ENCODE measurements at regions not wholly inside any gene's neighbourhood (a gene's known extent, or its start where the extent isn't known, plus 50 kb on each side); places are given as distances from the start of the nearest gene placed in this dataset.

GRCh38 chr10:113415246-113415645, 137.6 kb upstream of the HABP2 start:
- DNase-seq (ENCODE audit: low read depth, low spot score): no peak
- in situ Hi-C loops (cut with HindIII; ENCODE audit: low pct_unique_long_range_greater_than_20kb, low sequenced_read_pairs): no loop called here

GRCh38 chr10:113420057-113420732, 132.7 kb upstream of the HABP2 start:
- in situ Hi-C loops (cut with HindIII; ENCODE audit: low pct_unique_long_range_greater_than_20kb, low sequenced_read_pairs): no loop called here
- no peak for DNase-seq (ENCODE audit: low read depth, low spot score)

GRCh38 chr10:113420733-113421675, 131.8 kb upstream of the HABP2 start:
- in situ Hi-C loops (cut with HindIII; ENCODE audit: low pct_unique_long_range_greater_than_20kb, low sequenced_read_pairs): no loop called here
- DNase-seq (ENCODE audit: low read depth, low spot score): no peak

- DNase-seq (ENCODE audit: low read depth, low spot score): peak; percentile 34
- in situ Hi-C loops (cut with HindIII; ENCODE audit: low pct_unique_long_range_greater_than_20kb, low sequenced_read_pairs): no loop called here
Observed at GRCh38 chr10:113422371-113422770, 130.5 kb upstream of the HABP2 start.

- DNase-seq (ENCODE audit: low read depth, low spot score): no peak
Observed at GRCh38 chr10:113423981-113424721, 128.7 kb upstream of the HABP2 start.

DNA sequence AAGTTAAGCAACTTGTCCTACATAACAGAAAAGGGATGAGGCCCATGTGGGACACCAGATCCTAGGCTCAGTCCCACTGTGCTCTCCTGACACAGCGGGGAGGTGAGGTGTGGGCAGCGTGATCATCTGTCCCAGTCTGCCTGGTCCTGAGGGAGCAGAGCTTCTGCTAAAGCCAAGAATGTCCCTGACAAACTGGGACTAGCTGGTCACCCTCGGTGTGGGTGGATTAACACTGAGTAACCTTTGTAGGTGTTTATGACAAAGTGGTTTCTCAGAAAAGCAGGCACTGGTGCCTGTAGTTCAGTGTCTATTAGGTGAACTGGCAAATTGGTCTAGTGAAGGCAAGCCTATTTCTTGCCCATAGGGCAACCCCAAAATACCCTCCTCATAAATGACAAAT, 127.8 kb upstream of the HABP2 start:
- DNase-seq (ENCODE audit: low read depth, low spot score): no peak
- in situ Hi-C loops (cut with HindIII; ENCODE audit: low pct_unique_long_range_greater_than_20kb, low sequenced_read_pairs): no loop called here

More at GRCh38 chr10:113423981-113424721, 128.7 kb upstream of the HABP2 start:
- in situ Hi-C loops (cut with HindIII; ENCODE audit: low pct_unique_long_range_greater_than_20kb, low sequenced_read_pairs): no loop called here

DNA sequence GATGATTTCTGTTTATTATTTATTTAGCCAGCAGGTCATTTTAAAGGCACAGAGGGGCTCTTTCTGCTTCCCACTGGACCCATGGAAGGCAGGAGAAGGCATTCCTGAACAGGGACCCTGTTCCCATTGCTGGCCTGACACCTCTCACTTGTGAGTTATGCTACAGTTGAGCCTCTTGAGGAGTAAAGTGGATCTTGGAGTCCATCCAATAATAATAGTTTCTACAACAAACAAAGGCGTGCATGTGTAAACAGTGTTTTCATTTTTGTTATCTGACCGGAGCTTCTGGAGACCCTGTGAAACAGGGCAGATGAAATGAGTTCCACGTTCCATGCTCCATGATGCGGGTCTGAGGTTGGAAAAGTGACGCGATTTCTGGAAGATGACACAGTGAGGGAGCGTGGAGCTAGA, 127.3 kb upstream of the HABP2 start:
- in situ Hi-C loops (cut with HindIII; ENCODE audit: low pct_unique_long_range_greater_than_20kb, low sequenced_read_pairs): no loop called here
- DNase-seq (ENCODE audit: low read depth, low spot score): no peak

- in situ Hi-C loops (cut with HindIII; ENCODE audit: low pct_unique_long_range_greater_than_20kb, low sequenced_read_pairs): no loop called here
- no peak for DNase-seq (ENCODE audit: low read depth, low spot score)
Observed at GRCh38 chr10:113426181-113426877, 126.5 kb upstream of the HABP2 start.

- DNase-seq (ENCODE audit: low read depth, low spot score): no peak
- in situ Hi-C loops (cut with HindIII; ENCODE audit: low pct_unique_long_range_greater_than_20kb, low sequenced_read_pairs): no loop called here
Observed at GRCh38 chr10:113427236-113427735, 125.6 kb upstream of the HABP2 start.

GRCh38 chr10:113427811-113428558, 124.9 kb upstream of the HABP2 start:
- in situ Hi-C loops (cut with HindIII; ENCODE audit: low pct_unique_long_range_greater_than_20kb, low sequenced_read_pairs): no loop called here
- DNase-seq (ENCODE audit: low read depth, low spot score): no peak

- in situ Hi-C loops (cut with HindIII; ENCODE audit: low pct_unique_long_range_greater_than_20kb, low sequenced_read_pairs): no loop called here
Observed at GRCh38 chr10:113430634-113431397, 122.0 kb upstream of the HABP2 start.

DNA sequence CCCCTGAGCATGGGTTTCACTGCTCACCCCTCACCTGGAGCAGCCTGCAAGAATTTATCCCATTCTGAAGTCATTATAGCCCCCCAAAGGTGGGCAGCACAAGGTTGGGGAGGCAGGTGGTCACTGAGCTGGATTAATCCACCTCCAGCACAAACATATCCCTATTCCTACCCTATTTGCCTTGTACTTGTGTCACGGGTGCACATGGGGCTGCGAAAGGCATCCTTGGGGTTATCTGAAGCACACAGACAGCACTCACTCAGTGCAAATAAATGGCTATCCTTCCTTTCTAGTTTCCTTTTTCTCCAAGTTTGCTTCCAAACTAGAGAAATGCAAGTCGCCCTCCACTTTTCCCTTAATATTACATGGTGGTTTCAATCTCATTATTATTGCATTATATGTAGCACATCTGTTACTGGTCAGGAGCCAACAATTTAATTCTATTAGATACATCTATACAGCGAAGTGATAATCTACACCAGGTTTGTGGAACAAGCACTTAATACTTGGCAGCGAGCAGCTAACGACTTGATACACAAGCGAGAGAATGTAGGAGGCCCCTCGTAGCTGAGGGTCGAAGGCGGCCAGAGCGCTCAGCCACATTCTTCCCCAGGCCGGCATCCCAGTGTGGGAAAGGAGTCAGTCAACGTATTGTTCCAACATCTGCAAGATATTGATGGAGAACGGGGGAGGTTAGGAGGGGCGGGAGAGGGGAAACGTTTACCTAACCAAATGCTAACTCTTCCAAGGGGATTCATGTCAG, 121.3 kb upstream of the HABP2 start:
- in situ Hi-C loops (cut with HindIII; ENCODE audit: low pct_unique_long_range_greater_than_20kb, low sequenced_read_pairs): no loop called here
- no peak for DNase-seq (ENCODE audit: low read depth, low spot score)

More at GRCh38 chr10:113430634-113431397, 122.0 kb upstream of the HABP2 start:
- DNase-seq (ENCODE audit: low read depth, low spot score): no peak

- in situ Hi-C loops (cut with HindIII; ENCODE audit: low pct_unique_long_range_greater_than_20kb, low sequenced_read_pairs): no loop called here
- DNase-seq (ENCODE audit: low read depth, low spot score): no peak
Observed at GRCh38 chr10:113433711-113434110, 119.1 kb upstream of the HABP2 start.

DNA sequence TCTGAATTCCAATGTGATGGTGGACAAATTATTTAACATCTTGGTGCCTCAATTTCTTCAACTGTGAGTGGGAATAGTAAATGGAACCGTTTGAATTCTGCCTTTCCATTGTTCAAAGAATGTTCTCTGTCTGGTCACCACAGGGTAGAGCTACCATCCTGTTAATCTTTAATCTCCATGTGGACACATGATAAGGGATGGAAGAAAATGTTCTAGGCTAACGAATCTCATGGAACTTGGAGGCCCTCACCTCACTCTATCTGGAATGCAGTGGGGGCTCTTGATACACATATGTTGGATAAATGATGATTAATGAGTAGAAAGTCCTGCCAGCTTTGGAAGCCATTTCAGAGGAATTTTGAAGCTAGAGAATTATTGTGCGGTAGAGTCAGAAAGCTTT, 118.5 kb upstream of the HABP2 start:
- in situ Hi-C loops (cut with HindIII; ENCODE audit: low pct_unique_long_range_greater_than_20kb, low sequenced_read_pairs): no loop called here
- DNase-seq (ENCODE audit: low read depth, low spot score): no peak

- in situ Hi-C loops (cut with HindIII; ENCODE audit: low pct_unique_long_range_greater_than_20kb, low sequenced_read_pairs): no loop called here
- no peak for DNase-seq (ENCODE audit: low read depth, low spot score)
Observed at GRCh38 chr10:113434950-113435349, 117.9 kb upstream of the HABP2 start.
